ENCODE measurements at regions not wholly inside any gene's neighbourhood (a gene's known extent, or its start where the extent isn't known, plus 50 kb on each side); places are given as distances from the start of the nearest gene placed in this dataset.
"Not testable (repeated sequence)": the region's sequence is repeated elsewhere in the genome, so short reads cannot be mapped to it uniquely, and the experiment has no call there.

GRCh38 chr6:120304223-120304622, 954.7 kb upstream of the MAN1A1 start:
- Mint-ChIP-seq H3K4me3 (no peak overlapping the region), H3K9me3 (ENCODE audit: low read depth) (no peaks in the 10 kb centered on the region), H3K27ac (no peak overlapping the region), H3K36me3 (ENCODE audit: low read depth) (no peaks in the 10 kb centered on the region), H3K27me3 (no peaks in the 10 kb centered on the region), H3K4me1 (no peaks in the 10 kb centered on the region)
- DNase-seq, result no peak
- intact Hi-C loops (cut with DNase I, micrococcal nuclease), result no loop called here
- no peak for ATAC-seq
- POLR2A ChIA-PET, result no interaction called here
- CTCF ChIA-PET, result no interaction called here

GRCh38 chr6:120303527-120303926, 954.0 kb upstream of the MAN1A1 start:
- no peak overlapping the region for H3K4me3 Mint-ChIP-seq
- DNase-seq, result no peak
- H3K4me1 Mint-ChIP-seq, result no peaks in the 10 kb centered on the region
- CTCF ChIA-PET, result no interaction called here
- no peaks in the 10 kb centered on the region for H3K27me3 Mint-ChIP-seq
- no peaks in the 10 kb centered on the region for H3K9me3 Mint-ChIP-seq (ENCODE audit: low read depth)
- H3K36me3 Mint-ChIP-seq (ENCODE audit: low read depth), result no peaks in the 10 kb centered on the region
- ATAC-seq, result no peak
- intact Hi-C loops (cut with DNase I, micrococcal nuclease), result no loop called here
- H3K27ac Mint-ChIP-seq, result no peak overlapping the region
- POLR2A ChIA-PET, result no interaction called here

GRCh38 chr6:120302041-120302440, 952.5 kb upstream of the MAN1A1 start:
- CTCF ChIA-PET, result interaction anchor here (1.6 to 1.9 kb wide), 2 partner anchors 10 to 64 kb away, joined by 4 to 5 read pairs; no protein-coding TSS in a partner anchor
- no peak overlapping the region for H3K4me3 Mint-ChIP-seq
- POLR2A ChIA-PET, result no interaction called here
- no peak for ATAC-seq
- H3K9me3 Mint-ChIP-seq (ENCODE audit: low read depth), result no peaks in the 10 kb centered on the region
- DNase-seq, result no peak
- H3K36me3 Mint-ChIP-seq (ENCODE audit: low read depth), result no peaks in the 10 kb centered on the region
- H3K27me3 Mint-ChIP-seq, result no peaks in the 10 kb centered on the region
- intact Hi-C loops (cut with DNase I, micrococcal nuclease), result no loop called here
- no peaks in the 10 kb centered on the region for H3K4me1 Mint-ChIP-seq
- H3K27ac Mint-ChIP-seq, result no peak overlapping the region

DNA sequence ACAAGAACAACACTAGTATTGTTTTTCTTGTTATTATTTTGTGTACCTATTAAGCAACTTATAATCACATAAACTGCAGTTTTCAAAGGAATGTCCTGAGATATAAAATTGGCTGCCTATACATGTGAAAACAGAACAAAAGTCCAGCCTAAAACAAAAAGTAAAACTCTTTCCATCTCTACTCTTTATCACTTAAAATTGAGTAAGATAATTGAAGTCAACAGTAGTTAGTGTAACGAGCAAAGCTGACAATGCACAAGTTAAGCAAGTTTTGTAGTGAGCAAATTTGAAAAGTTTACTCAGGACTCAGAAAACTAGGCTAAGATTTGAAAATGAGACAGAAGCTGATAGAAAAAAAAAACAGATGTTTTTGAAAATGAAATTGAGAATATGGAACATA, 941.4 kb upstream of the MAN1A1 start:
- H3K4me1 Mint-ChIP-seq, result no peaks in the 10 kb centered on the region
- no peaks in the 10 kb centered on the region for H3K27me3 Mint-ChIP-seq
- ChIA-PET CTCF (interaction anchor here (1.5 kb wide), 1 partner anchor 11 kb away, joined by 4 read pairs; no protein-coding TSS in a partner anchor), POLR2A (no interaction called here)
- no peak overlapping the region for H3K27ac Mint-ChIP-seq
- H3K9me3 Mint-ChIP-seq (ENCODE audit: low read depth), result peaks cover 5% of the 10 kb centered on the region
- intact Hi-C loops (cut with DNase I, micrococcal nuclease), result no loop called here
- H3K36me3 Mint-ChIP-seq (ENCODE audit: low read depth), result no peaks in the 10 kb centered on the region
- DNase-seq (no peak), ATAC-seq (no peak)
- no peak overlapping the region for H3K4me3 Mint-ChIP-seq

- Mint-ChIP-seq H3K27ac (no peak overlapping the region), H3K4me3 (no peak overlapping the region), H3K27me3 (no peaks in the 10 kb centered on the region), H3K36me3 (ENCODE audit: low read depth) (no peaks in the 10 kb centered on the region), H3K9me3 (ENCODE audit: low read depth) (no peaks in the 10 kb centered on the region), H3K4me1 (no peaks in the 10 kb centered on the region)
- ChIA-PET CTCF (no interaction called here), POLR2A (no interaction called here)
- intact Hi-C loops (cut with DNase I, micrococcal nuclease), result no loop called here
- DNase-seq (no peak), ATAC-seq (no peak)
These were observed 932.4 kb upstream of the MAN1A1 start for GRCh38 chr6:120282005-120282404.

DNA sequence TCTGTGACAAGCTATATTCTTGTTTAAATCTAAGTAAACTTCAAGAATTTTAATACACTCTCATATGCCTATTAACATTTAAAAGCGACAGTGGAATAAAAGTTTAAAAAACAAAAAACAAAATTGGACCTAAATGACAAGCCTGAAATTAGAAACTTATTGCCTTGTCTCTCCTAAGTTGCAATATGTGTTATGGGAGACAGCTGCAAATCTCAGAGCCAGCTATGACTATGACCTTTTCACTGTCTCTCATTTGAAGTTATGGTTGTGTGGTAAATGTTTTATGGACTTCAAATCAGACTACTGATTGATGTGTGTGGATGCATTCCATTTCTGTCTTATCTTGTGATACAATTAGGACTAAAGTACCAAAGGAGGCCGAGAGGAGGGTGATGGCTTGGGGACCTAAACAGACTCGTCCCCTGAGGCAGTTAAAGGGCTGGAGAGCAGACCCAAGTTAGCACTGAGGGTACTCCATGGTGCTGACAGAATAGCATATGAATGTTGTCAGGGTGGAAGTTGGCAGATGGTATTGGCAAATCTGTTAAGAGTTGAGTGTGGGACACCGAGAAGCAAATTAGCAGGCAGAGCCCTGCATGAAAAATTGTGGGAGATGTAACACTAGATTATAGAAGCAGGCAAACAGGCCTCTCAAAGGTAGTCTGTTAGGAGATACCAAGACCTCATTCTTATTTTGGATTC, 930.1 kb upstream of the MAN1A1 start:
- Mint-ChIP-seq H3K27me3 (no peaks in the 10 kb centered on the region), H3K4me1 (no peaks in the 10 kb centered on the region), H3K36me3 (ENCODE audit: low read depth) (no peaks in the 10 kb centered on the region), H3K27ac (no peak overlapping the region), H3K4me3 (no peak overlapping the region), H3K9me3 (ENCODE audit: low read depth) (no peaks in the 10 kb centered on the region)
- ChIA-PET CTCF (no interaction called here), POLR2A (no interaction called here)
- no peak for ATAC-seq
- DNase-seq, result no peak
- intact Hi-C loops (cut with DNase I, micrococcal nuclease), result no loop called here

DNA sequence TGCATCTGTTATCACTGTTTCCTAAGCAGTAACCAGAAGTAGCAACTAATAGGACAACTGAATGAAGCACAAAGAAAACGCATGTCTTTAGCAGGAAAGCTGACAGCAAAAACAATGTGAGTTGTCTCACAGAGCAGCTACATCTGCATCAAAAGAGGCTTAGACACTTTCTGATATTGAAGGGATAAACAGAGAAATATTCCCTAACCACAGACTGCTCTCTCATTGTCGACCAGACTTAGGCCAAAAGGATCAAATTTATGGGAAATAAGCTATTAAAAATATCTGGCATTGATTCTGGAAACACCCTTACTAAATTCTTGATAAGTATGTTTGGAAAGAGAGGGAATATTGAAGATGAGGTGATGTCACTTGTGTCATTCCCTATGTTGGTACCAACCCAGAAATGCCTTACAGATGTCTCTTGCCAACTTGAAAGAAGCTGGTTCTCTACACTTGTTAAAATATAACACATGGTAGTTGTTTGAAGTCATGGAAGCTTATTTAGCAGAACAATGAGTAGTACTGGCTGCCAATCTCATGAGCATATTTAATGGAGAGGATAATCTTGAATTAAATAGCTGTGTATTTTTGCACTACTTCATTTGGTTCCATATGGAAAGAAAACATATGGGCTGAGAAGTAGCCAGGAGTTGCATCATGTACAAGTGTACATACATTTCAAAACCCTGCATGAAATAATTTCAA, 929.3 kb upstream of the MAN1A1 start:
- H3K9me3 Mint-ChIP-seq (ENCODE audit: low read depth), result no peaks in the 10 kb centered on the region
- H3K36me3 Mint-ChIP-seq (ENCODE audit: low read depth), result no peaks in the 10 kb centered on the region
- POLR2A ChIA-PET, result no interaction called here
- intact Hi-C loops (cut with DNase I, micrococcal nuclease), result no loop called here
- no peaks in the 10 kb centered on the region for H3K4me1 Mint-ChIP-seq
- ATAC-seq (no peak), DNase-seq (no peak)
- no peak overlapping the region for H3K27ac Mint-ChIP-seq
- H3K4me3 Mint-ChIP-seq, result no peak overlapping the region
- CTCF ChIA-PET, result no interaction called here
- no peaks in the 10 kb centered on the region for H3K27me3 Mint-ChIP-seq

DNA sequence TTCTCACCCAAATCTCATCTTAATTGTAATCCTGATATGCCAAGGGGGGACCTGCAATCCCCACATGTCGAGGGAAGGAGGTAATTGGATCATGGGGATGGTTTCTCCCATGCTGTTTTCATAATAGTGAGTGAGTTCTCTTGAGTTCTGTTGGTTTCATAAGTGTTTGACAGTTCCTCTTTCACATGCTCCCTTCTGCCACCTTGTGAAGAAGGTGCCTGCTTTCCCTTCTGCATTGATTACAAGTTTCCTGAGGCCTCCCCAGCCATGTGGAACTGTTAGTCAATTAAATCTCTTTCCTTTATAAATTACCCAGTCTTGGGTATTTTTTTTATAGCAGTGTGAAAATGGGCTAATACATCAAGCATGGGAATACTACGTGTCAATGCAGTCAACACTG, 925.0 kb upstream of the MAN1A1 start:
- ATAC-seq (no peak), DNase-seq (no peak)
- Mint-ChIP-seq H3K36me3 (ENCODE audit: low read depth) (no peaks in the 10 kb centered on the region), H3K9me3 (ENCODE audit: low read depth) (peaks cover 3% of the 10 kb centered on the region), H3K4me3 (no peak overlapping the region), H3K27me3 (no peaks in the 10 kb centered on the region), H3K27ac (no peak overlapping the region), H3K4me1 (no peaks in the 10 kb centered on the region)
- ChIA-PET POLR2A (no interaction called here), CTCF (no interaction called here)
- intact Hi-C loops (cut with DNase I, micrococcal nuclease), result no loop called here

DNA sequence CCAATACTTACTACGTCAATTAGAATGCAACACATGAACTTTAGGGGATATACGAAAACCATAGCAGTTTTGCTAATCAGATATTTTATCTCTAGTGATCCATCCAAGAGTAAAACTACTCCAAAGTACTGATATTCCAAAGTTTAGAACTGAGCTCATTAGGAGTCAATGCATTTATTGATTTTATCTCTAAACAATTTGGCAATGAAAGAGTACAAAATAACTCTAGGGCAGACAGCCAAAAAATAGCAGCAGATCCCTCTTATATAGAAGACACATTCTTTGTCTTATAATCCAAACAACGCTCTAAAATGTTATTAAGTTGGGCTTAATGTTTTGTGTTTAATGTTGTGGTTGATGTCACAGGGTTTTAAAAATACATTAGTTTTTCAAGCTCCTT, 923.9 kb upstream of the MAN1A1 start:
- no peaks in the 10 kb centered on the region for H3K4me1 Mint-ChIP-seq
- intact Hi-C loops (cut with DNase I, micrococcal nuclease), result no loop called here
- peaks cover 3% of the 10 kb centered on the region for H3K9me3 Mint-ChIP-seq (ENCODE audit: low read depth)
- ChIA-PET CTCF (no interaction called here), POLR2A (no interaction called here)
- ATAC-seq (no peak), DNase-seq (no peak)
- H3K27ac Mint-ChIP-seq, result no peak overlapping the region
- no peaks in the 10 kb centered on the region for H3K36me3 Mint-ChIP-seq (ENCODE audit: low read depth)
- no peak overlapping the region for H3K4me3 Mint-ChIP-seq
- no peaks in the 10 kb centered on the region for H3K27me3 Mint-ChIP-seq

DNA sequence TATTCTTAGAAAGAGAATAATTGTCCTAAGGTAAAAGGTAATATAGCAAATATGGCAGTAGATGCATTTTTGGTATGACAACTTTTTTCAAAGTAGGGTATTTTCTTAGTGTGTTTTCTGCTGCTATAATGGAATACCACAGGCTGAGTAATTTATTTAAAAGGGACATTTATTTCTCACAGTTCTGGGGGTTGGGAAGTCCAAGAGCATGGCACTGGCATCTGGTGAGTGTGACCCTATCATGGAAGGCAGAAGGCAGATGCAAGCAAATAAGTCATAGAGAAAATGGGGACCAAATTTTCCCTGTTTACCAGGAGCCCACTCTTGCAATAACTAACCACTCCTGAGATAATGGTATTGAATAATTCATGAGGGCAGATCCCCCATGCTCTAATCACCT, 922.5 kb upstream of the MAN1A1 start:
- H3K27ac Mint-ChIP-seq, result no peak overlapping the region
- no peak for DNase-seq
- POLR2A ChIA-PET, result no interaction called here
- H3K36me3 Mint-ChIP-seq (ENCODE audit: low read depth), result no peaks in the 10 kb centered on the region
- intact Hi-C loops (cut with DNase I, micrococcal nuclease), result no loop called here
- CTCF ChIA-PET, result no interaction called here
- no peaks in the 10 kb centered on the region for H3K27me3 Mint-ChIP-seq
- no peak overlapping the region for H3K4me3 Mint-ChIP-seq
- no peak for ATAC-seq
- peaks cover 3% of the 10 kb centered on the region for H3K9me3 Mint-ChIP-seq (ENCODE audit: low read depth)
- no peaks in the 10 kb centered on the region for H3K4me1 Mint-ChIP-seq

- H3K36me3 Mint-ChIP-seq (ENCODE audit: low read depth); CTCF ChIA-PET; POLR2A ChIA-PET; H3K4me1 Mint-ChIP-seq; H3K27me3 Mint-ChIP-seq; ATAC-seq; intact Hi-C loops (cut with DNase I, micrococcal nuclease); H3K9me3 Mint-ChIP-seq (ENCODE audit: low read depth); DNase-seq; H3K27ac Mint-ChIP-seq; H3K4me3 Mint-ChIP-seq: not testable (repeated sequence)
These were observed 918.7 kb upstream of the MAN1A1 start for GRCh38 chr6:120268256-120268655.

DNA sequence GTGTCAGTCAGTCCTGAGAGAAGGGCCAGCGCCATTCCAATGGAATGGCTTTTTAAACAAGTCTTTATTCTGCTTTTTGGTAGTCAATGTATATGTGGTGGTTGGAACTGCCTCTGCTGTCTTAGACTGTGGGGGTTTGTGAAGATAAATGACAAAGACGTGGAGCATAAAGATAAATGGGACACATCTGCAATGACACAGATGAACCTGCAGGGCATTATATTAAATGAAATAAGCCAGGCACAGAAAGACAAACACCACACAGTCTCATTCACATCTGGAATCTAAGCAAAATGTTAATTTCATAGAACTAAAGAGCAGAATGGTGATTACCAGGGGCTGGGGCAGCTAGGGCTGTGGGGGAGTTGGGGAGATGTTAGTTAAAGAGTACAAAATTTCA, 912.8 kb upstream of the MAN1A1 start:
- DNase-seq (no peak), ATAC-seq (no peak)
- ChIA-PET CTCF (no interaction called here), POLR2A (no interaction called here)
- Mint-ChIP-seq H3K4me1 (no peaks in the 10 kb centered on the region), H3K9me3 (ENCODE audit: low read depth) (peaks cover 1% of the 10 kb centered on the region), H3K27ac (no peak overlapping the region), H3K4me3 (no peak overlapping the region), H3K36me3 (ENCODE audit: low read depth) (no peaks in the 10 kb centered on the region), H3K27me3 (no peaks in the 10 kb centered on the region)
- intact Hi-C loops (cut with DNase I, micrococcal nuclease), result no loop called here
